HEK293 (cell line): ENCODE measurements at regions not wholly inside any gene's neighbourhood (a gene's known extent, or its start where the extent isn't known, plus 50 kb on each side); places are given as distances from the start of the nearest gene placed in this dataset.

Experiments used
- CTCF ChIA-PET: fragments of 350-600 bp; formaldehyde crosslinking; extraction: SDS; loops from one replicate; lab custom pipeline; 2021; ENCODE audit warnings: antibody characterized with exemption; lab: Yijun Ruan, JAX
- POLR2A ChIA-PET: fragments of 300-600 bp; formaldehyde crosslinking; extraction: SDS; loops from one replicate; lab custom pipeline; 2020; ENCODE audit warnings: antibody characterized with exemption, inconsistent platforms; lab: Yijun Ruan, JAX
- H3K27ac ChIP-seq: fragments of 200-500 bp; sonication (Bioruptor generic); 2 replicates; pipeline ENCODE4 v1.5.1; 2014; ENCODE audit warnings: low read depth, low read length, control low read depth, inconsistent platforms; ENCODE audit errors: extremely low read depth
- H3K36me3 ChIP-seq, 2 experiments: fragments of 200-500 bp in 1 of 2; sonication (Bioruptor generic) in 1 of 2; 1 replicate in 1 of 2; 2 replicates in 1 of 2; pipeline ENCODE4 v1.5.1; 2014 to 2017; ENCODE audit warnings: inconsistent platforms in 2 of 2, low read length in 2 of 2; ENCODE audit not compliant: control insufficient read depth in 2 of 2, insufficient read depth in 1 of 2
- H3K4me1 ChIP-seq: fragments of 200-500 bp; sonication (Bioruptor generic); 2 replicates; pipeline ENCODE4 v1.5.1; 2014; ENCODE audit warnings: mild to moderate bottlenecking, low read length, inconsistent platforms; ENCODE audit not compliant: control insufficient read depth, insufficient read depth
- H3K4me3 ChIP-seq: 2 replicates; pipeline ENCODE4 v1.5.1; 2011; ENCODE audit warnings: low read depth, mild to moderate bottlenecking, control low read depth, low read length, moderate library complexity
- H3K9me3 ChIP-seq: fragments of 200-500 bp; sonication (Bioruptor generic); 2 replicates; pipeline ENCODE4 v1.5.1; 2014; ENCODE audit warnings: low read depth, low read length, inconsistent platforms; ENCODE audit not compliant: control insufficient read depth, insufficient read depth
- EGR2 ChIP-seq: fragments of 450-650 bp; formaldehyde crosslinking; IDR thresholded peaks from 2 replicates; pipeline ENCODE4 v1.5.1; 2016; ENCODE audit warnings: low read depth, missing biosample characterization, missing genetic modification characterization
- GLI4 ChIP-seq: fragments of 450-650 bp; formaldehyde crosslinking; IDR thresholded peaks from 2 replicates; pipeline ENCODE4 v1.5.1; 2016; ENCODE audit warnings: missing biosample characterization, missing genetic modification characterization
- GLIS2 ChIP-seq: fragments of 450-650 bp; formaldehyde crosslinking; IDR thresholded peaks from 2 replicates; pipeline ENCODE4 v1.5.1; 2016; ENCODE audit warnings: missing biosample characterization, missing genetic modification characterization
- HIC1 ChIP-seq: fragments of 450-650 bp; formaldehyde crosslinking; IDR thresholded peaks from 2 replicates; pipeline ENCODE4 v1.5.1; 2016; ENCODE audit warnings: missing biosample characterization, missing genetic modification characterization
- HOXD13 ChIP-seq: sonication (generic); formaldehyde crosslinking; IDR thresholded peaks from 2 replicates; pipeline ENCODE4 v1.8.0; 2022; ENCODE audit warnings: missing genetic modification reagents, borderline replicate concordance
- RBAK ChIP-seq: fragments of 450-650 bp; formaldehyde crosslinking; IDR thresholded peaks from 2 replicates; pipeline ENCODE4 v1.5.1; 2016; ENCODE audit warnings: missing biosample characterization, missing genetic modification characterization
- ZFP69B ChIP-seq: fragments of 450-650 bp; formaldehyde crosslinking; IDR thresholded peaks from 2 replicates; pipeline ENCODE4 v1.5.1; 2016; ENCODE audit warnings: missing biosample characterization, missing genetic modification characterization
- ZNF223 ChIP-seq: fragments of 450-650 bp; formaldehyde crosslinking; IDR thresholded peaks from 2 replicates; pipeline ENCODE4 v1.5.1; 2016; ENCODE audit warnings: missing biosample characterization, missing genetic modification characterization
- ZNF324 ChIP-seq: fragments of 450-650 bp; formaldehyde crosslinking; IDR thresholded peaks from 2 replicates; pipeline ENCODE4 v1.5.1; 2016; ENCODE audit warnings: missing biosample characterization, missing genetic modification characterization
- ZNF354C ChIP-seq: fragments of 450-650 bp; formaldehyde crosslinking; IDR thresholded peaks from 2 replicates; pipeline ENCODE4 v1.5.1; 2016; ENCODE audit warnings: missing biosample characterization, missing genetic modification characterization, low read depth, borderline replicate concordance
- ZNF514 ChIP-seq: fragments of 450-650 bp; formaldehyde crosslinking; IDR thresholded peaks from 2 replicates; pipeline ENCODE4 v1.5.1; 2016; ENCODE audit warnings: missing biosample characterization, missing genetic modification characterization
- ZNF585B ChIP-seq: fragments of 450-650 bp; formaldehyde crosslinking; IDR thresholded peaks from 2 replicates; pipeline ENCODE4 v1.5.1; 2016; ENCODE audit warnings: missing biosample characterization, missing genetic modification characterization
- ZNF600 ChIP-seq: fragments of 450-650 bp; formaldehyde crosslinking; IDR thresholded peaks from 2 replicates; pipeline ENCODE4 v1.5.1; 2016; ENCODE audit warnings: missing biosample characterization, missing genetic modification characterization
- ZNF707 ChIP-seq: fragments of 450-650 bp; formaldehyde crosslinking; IDR thresholded peaks from 2 replicates; pipeline ENCODE4 v1.5.1; 2016; ENCODE audit warnings: missing biosample characterization, missing genetic modification characterization
- ZNF76 ChIP-seq: fragments of 450-650 bp; formaldehyde crosslinking; IDR thresholded peaks from 2 replicates; pipeline ENCODE4; 2016; ENCODE audit warnings: low read depth, missing biosample characterization, missing genetic modification characterization, borderline replicate concordance
- ZNF777 ChIP-seq: fragments of 450-650 bp; formaldehyde crosslinking; IDR thresholded peaks from 2 replicates; pipeline ENCODE4 v1.5.1; 2017; ENCODE audit warnings: missing biosample characterization, missing genetic modification characterization, borderline replicate concordance
- ZSCAN18 ChIP-seq: fragments of 450-650 bp; formaldehyde crosslinking; IDR thresholded peaks from 2 replicates; pipeline ENCODE4 v1.5.1; 2016; ENCODE audit warnings: missing biosample characterization, missing genetic modification characterization
- ZXDB ChIP-seq: fragments of 450-650 bp; formaldehyde crosslinking; IDR thresholded peaks from 2 replicates; pipeline ENCODE4 v1.5.1; 2016; ENCODE audit warnings: missing biosample characterization, missing genetic modification characterization
- TF ChIP-seq, protein P1 (sequence below): fragments of 450-650 bp; formaldehyde crosslinking; IDR thresholded peaks from 2 replicates; pipeline ENCODE4 v1.5.1; 2016; ENCODE audit warnings: missing biosample characterization, missing genetic modification characterization, borderline replicate concordance
- TF ChIP-seq, protein P2 (sequence below): fragments of 450-650 bp; formaldehyde crosslinking; IDR thresholded peaks from 2 replicates; pipeline ENCODE4 v1.5.1; 2016; ENCODE audit warnings: missing biosample characterization, missing genetic modification characterization, borderline replicate concordance
- TF ChIP-seq, protein P3 (sequence below): fragments of 450-650 bp; formaldehyde crosslinking; IDR thresholded peaks from 2 replicates; pipeline ENCODE4 v1.5.1; 2016; ENCODE audit warnings: missing biosample characterization, missing genetic modification characterization, low read depth
- TF ChIP-seq, protein P4 (sequence below): fragments of 450-650 bp; formaldehyde crosslinking; IDR thresholded peaks from 2 replicates; pipeline ENCODE4 v1.5.1; 2017; ENCODE audit warnings: missing biosample characterization, missing genetic modification characterization
- TF ChIP-seq, protein P5 (sequence below): fragments of 450-650 bp; formaldehyde crosslinking; IDR thresholded peaks from 2 replicates; pipeline ENCODE4 v1.5.1; 2016; ENCODE audit warnings: missing biosample characterization, missing genetic modification characterization

DNA sequence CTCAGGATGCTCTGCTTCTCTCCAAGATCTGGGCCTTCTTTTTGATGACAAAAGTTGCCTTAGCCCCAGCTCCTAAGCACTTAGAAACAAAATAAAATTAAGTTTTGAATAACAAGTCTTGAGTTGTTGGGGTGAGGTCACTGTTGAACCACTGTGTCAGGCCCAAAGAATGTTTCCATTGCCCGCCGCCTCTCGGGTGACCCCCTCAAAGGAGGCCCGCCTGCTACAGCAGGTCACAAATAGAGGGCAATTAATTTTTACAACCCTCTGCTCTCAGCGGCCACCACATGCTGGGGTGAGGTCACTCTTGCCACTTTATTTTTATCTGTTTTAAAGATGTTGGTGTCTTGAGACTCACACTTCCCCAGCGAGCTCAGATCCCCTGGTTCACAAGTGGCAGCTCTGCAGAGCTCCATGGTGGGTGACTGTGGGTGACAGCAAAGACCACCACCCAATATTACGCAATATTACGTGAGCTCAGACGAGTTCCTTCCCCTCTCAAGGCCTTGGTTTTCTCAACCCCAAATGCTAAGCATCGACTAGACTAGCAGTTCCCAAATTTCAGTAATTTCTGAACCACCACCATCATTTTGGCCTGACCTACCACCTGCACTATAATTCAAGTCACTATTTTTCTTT is 247.7 kb upstream of the PMEPA1 start:
- POLR2A ChIA-PET = no interaction called here
- H3K4me1 ChIP-seq = no peaks in the 10 kb centered on the region
- no peaks in the 10 kb centered on the region for H3K36me3 ChIP-seq
- CTCF ChIA-PET = interaction anchor here (1.1 kb wide), 1 partner anchor 231 kb away, joined by 3 read pairs; no protein-coding TSS in a partner anchor
- H3K4me3 ChIP-seq = no peak overlapping the region
- no peaks in the 10 kb centered on the region for H3K9me3 ChIP-seq
- no peak overlapping the region for H3K27ac ChIP-seq
- TF ChIP-seq GLIS2 (tag by site-specific recombination) = peak; percentile 58
- TF ChIP-seq, protein P1, sequence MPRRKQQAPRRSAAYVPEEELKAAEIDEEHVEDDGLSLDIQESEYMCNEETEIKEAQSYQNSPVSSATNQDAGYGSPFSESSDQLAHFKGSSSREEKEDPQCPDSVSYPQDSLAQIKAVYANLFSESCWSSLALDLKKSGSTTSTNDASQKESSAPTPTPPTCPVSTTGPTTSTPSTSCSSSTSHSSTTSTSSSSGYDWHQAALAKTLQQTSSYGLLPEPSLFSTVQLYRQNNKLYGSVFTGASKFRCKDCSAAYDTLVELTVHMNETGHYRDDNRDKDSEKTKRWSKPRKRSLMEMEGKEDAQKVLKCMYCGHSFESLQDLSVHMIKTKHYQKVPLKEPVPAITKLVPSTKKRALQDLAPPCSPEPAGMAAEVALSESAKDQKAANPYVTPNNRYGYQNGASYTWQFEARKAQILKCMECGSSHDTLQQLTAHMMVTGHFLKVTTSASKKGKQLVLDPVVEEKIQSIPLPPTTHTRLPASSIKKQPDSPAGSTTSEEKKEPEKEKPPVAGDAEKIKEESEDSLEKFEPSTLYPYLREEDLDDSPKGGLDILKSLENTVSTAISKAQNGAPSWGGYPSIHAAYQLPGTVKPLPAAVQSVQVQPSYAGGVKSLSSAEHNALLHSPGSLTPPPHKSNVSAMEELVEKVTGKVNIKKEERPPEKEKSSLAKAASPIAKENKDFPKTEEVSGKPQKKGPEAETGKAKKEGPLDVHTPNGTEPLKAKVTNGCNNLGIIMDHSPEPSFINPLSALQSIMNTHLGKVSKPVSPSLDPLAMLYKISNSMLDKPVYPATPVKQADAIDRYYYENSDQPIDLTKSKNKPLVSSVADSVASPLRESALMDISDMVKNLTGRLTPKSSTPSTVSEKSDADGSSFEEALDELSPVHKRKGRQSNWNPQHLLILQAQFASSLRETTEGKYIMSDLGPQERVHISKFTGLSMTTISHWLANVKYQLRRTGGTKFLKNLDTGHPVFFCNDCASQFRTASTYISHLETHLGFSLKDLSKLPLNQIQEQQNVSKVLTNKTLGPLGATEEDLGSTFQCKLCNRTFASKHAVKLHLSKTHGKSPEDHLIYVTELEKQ (tag by site-specific recombination) = peak; percentile 69
- TF ChIP-seq ZXDB = no peak
- no peak for TF ChIP-seq GLI4 (tag by site-specific recombination)
- TF ChIP-seq, protein P2, sequence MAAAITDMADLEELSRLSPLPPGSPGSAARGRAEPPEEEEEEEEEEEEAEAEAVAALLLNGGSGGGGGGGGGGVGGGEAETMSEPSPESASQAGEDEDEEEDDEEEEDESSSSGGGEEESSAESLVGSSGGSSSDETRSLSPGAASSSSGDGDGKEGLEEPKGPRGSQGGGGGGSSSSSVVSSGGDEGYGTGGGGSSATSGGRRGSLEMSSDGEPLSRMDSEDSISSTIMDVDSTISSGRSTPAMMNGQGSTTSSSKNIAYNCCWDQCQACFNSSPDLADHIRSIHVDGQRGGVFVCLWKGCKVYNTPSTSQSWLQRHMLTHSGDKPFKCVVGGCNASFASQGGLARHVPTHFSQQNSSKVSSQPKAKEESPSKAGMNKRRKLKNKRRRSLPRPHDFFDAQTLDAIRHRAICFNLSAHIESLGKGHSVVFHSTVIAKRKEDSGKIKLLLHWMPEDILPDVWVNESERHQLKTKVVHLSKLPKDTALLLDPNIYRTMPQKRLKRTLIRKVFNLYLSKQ (tag by site-specific recombination) = no peak
- TF ChIP-seq ZSCAN18 = no peak
- TF ChIP-seq HOXD13 (CRISPR knock-in tag) = 0 out of 2 replicates have a peak, but pooled peaks have one; percentile 54
- TF ChIP-seq, protein P3, sequence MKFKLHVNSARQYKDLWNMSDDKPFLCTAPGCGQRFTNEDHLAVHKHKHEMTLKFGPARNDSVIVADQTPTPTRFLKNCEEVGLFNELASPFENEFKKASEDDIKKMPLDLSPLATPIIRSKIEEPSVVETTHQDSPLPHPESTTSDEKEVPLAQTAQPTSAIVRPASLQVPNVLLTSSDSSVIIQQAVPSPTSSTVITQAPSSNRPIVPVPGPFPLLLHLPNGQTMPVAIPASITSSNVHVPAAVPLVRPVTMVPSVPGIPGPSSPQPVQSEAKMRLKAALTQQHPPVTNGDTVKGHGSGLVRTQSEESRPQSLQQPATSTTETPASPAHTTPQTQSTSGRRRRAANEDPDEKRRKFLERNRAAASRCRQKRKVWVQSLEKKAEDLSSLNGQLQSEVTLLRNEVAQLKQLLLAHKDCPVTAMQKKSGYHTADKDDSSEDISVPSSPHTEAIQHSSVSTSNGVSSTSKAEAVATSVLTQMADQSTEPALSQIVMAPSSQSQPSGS = peak; percentile 86
- TF ChIP-seq ZNF514 = no peak
- no peak; the same call in 1 of the 2 replicates for TF ChIP-seq EGR2
- TF ChIP-seq, protein P4, sequence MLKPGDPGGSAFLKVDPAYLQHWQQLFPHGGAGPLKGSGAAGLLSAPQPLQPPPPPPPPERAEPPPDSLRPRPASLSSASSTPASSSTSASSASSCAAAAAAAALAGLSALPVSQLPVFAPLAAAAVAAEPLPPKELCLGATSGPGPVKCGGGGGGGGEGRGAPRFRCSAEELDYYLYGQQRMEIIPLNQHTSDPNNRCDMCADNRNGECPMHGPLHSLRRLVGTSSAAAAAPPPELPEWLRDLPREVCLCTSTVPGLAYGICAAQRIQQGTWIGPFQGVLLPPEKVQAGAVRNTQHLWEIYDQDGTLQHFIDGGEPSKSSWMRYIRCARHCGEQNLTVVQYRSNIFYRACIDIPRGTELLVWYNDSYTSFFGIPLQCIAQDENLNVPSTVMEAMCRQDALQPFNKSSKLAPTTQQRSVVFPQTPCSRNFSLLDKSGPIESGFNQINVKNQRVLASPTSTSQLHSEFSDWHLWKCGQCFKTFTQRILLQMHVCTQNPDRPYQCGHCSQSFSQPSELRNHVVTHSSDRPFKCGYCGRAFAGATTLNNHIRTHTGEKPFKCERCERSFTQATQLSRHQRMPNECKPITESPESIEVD (tag by site-specific recombination) = no peak; the same call in 1 of the 2 replicates
- TF ChIP-seq ZNF223 (tag by site-specific recombination) = no peak
- no peak for TF ChIP-seq RBAK (tag by site-specific recombination)
- 0 out of 2 replicates have a peak, but pooled peaks have one; percentile 38 for TF ChIP-seq ZNF324 (tag by site-specific recombination)
- no peak for TF ChIP-seq ZNF777 (tag by site-specific recombination)
- TF ChIP-seq ZNF707 (tag by site-specific recombination) = no peak
- no peak for TF ChIP-seq ZNF585B
- TF ChIP-seq ZNF354C (tag by site-specific recombination) = no peak
- no peak for TF ChIP-seq ZNF76
- TF ChIP-seq ZNF600 (tag by site-specific recombination) = 0 out of 2 replicates have a peak, but pooled peaks have one; percentile 19
- TF ChIP-seq HIC1 (tag by site-specific recombination) = peak; percentile 91
- TF ChIP-seq, protein P5, sequence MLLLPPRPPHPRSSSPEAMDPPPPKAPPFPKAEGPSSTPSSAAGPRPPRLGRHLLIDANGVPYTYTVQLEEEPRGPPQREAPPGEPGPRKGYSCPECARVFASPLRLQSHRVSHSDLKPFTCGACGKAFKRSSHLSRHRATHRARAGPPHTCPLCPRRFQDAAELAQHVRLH = no peak
- peak; percentile 53; the same call in 1 of the 2 replicates for TF ChIP-seq ZFP69B (tag by site-specific recombination)
